ENCODE measurements at regions not wholly inside any gene's neighbourhood (a gene's known extent, or its start where the extent isn't known, plus 50 kb on each side); places are given as distances from the start of the nearest gene placed in this dataset.

GRCh38 chr16:26212599-26212998 is 520.8 kb downstream of the HS3ST4 start:
- intact Hi-C loops (cut with micrococcal nuclease): no loop called here
- POLR2A ChIA-PET: no interaction called here
- Histone ChIP-seq H3K9me2 (ENCODE audit: insufficient read depth) (no peaks in the 10 kb centered on the region), H2AFZ (ENCODE audit: low read depth, low read length, poor library complexity, severe bottlenecking) (no peak overlapping the region), H3K27me3 (ENCODE audit: insufficient read depth, low read length) (no peaks in the 10 kb centered on the region), H3K4me1 (ENCODE audit: control insufficient read depth in 1 of 2, insufficient read depth in 2 of 2, low read length in 2 of 2) (no peaks in the 10 kb centered on the region), H3K4me3 (replicated peaks in 1 of 2; ENCODE audit: low read depth in 1 of 2, low read length in 2 of 2) (no peak overlapping the region), H3K79me2 (ENCODE audit: insufficient read depth, low read length) (no peaks in the 10 kb centered on the region), H3K36me3 (ENCODE audit: control insufficient read depth in 1 of 2, insufficient read depth in 2 of 2, low read length in 2 of 2) (no peaks in the 10 kb centered on the region), H4K20me1 (ENCODE audit: insufficient read depth) (no peaks in the 10 kb centered on the region; the same call in 1 of the 2 replicates), H3K9me3 (ENCODE audit: control insufficient read depth in 1 of 2, insufficient read depth in 1 of 2, low read depth in 1 of 2, low read length in 2 of 2) (peaks cover 8 to 20% of the 10 kb centered on the region in 2 experiments; a peak in 2 of 4 replicates), H3K9ac (ENCODE audit: low read length) (no peak overlapping the region), H3K4me2 (ENCODE audit: low read length) (no peak overlapping the region), H3K27ac (ENCODE audit: low read depth, low read length) (no peak overlapping the region)
- ATAC-seq: no peak
- BruUV-seq (replicated peaks): no TSS peak
- CTCF ChIA-PET: no interaction called here
- no peak for DNase-seq (ENCODE audit: low read depth, low spot score)
- TF ChIP-seq CEBPB (IDR thresholded peaks at IDR 0.05; ENCODE audit: low read depth) (no peak), JUND (IDR thresholded peaks at IDR 0.05) (no peak), FOSL1 (IDR thresholded peaks at IDR 0.05; ENCODE audit: low read depth) (no peak), ZFX (IDR thresholded peaks at IDR 0.05) (no peak), ZNF274 (IDR thresholded peaks at IDR 0.05; ENCODE audit: low read depth, low read length) (no peak), SRF (IDR thresholded peaks at IDR 0.05; ENCODE audit: low read depth) (no peak), POLR2A (IDR thresholded peaks at IDR 0.05; ENCODE audit: borderline replicate concordance, extremely low read depth, insufficient read depth, insufficient read length) (no peak), CTCF (IDR thresholded peaks at IDR 0.05 in 2 of 3, conservative IDR thresholded peaks at IDR 0.05 in 1 of 3; ENCODE audit: borderline replicate concordance in 1 of 3, insufficient read depth in 1 of 3, low read depth in 2 of 3, low read length in 2 of 3) (no peak), CBX3 (IDR thresholded peaks at IDR 0.05; ENCODE audit: low read depth) (no peak), YY1 (IDR thresholded peaks at IDR 0.05; ENCODE audit: extremely low read depth, insufficient replicate concordance, low read depth, low read length) (no peak), POLR2AphosphoS5 (IDR thresholded peaks at IDR 0.05; ENCODE audit: low read depth, low read length) (no peak), EGR1 (IDR thresholded peaks at IDR 0.05; ENCODE audit: low read depth) (no peak)
- TF ChIP-seq, protein P1, sequence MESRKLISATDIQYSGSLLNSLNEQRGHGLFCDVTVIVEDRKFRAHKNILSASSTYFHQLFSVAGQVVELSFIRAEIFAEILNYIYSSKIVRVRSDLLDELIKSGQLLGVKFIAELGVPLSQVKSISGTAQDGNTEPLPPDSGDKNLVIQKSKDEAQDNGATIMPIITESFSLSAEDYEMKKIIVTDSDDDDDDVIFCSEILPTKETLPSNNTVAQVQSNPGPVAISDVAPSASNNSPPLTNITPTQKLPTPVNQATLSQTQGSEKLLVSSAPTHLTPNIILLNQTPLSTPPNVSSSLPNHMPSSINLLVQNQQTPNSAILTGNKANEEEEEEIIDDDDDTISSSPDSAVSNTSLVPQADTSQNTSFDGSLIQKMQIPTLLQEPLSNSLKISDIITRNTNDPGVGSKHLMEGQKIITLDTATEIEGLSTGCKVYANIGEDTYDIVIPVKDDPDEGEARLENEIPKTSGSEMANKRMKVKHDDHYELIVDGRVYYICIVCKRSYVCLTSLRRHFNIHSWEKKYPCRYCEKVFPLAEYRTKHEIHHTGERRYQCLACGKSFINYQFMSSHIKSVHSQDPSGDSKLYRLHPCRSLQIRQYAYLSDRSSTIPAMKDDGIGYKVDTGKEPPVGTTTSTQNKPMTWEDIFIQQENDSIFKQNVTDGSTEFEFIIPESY (IDR thresholded peaks at IDR 0.05; ENCODE audit: extremely low read depth, insufficient replicate concordance, low read length): no peak
- RAD21 ChIA-PET (ENCODE audit: low non-redundant PET in 1 of 2, low total read pairs in 2 of 2, uncharacterized antibody in 2 of 2, unreplicated experiment in 2 of 2): no interaction called here
